Body of pancreas (tissue), 4 donors: ENCODE measurements at regions not wholly inside any gene's neighbourhood (a gene's known extent, or its start where the extent isn't known, plus 50 kb on each side); places are given as distances from the start of the nearest gene placed in this dataset.
A peak's percentile ranks its signal among the peaks of the same experiment; 100 is the strongest.

ENCODE experiments used
- ATAC-seq: fragments of 150-250 bp; one replicate; pipeline ENCODE4 v1.9.1; 2016
- DNase-seq, 4 donors: peaks; one replicate each; pipeline ENCODE4 v3.0.0-alpha.2; 2019
- H3K27ac ChIP-seq, 4 donors: fragments of 200-600 bp; sonication (generic); 1 replicate in 3 of 4; 2 replicates in 1 of 4; pipeline versions ENCODE4 v1.5.1 to v1.6.1; 2016 to 2019; ENCODE audit warnings: mild to moderate bottlenecking in 1 of 4, mixed read lengths in 1 of 4, moderate library complexity in 1 of 4
- H3K27me3 ChIP-seq, 2 donors: fragments of 200-600 bp; sonication (generic); one replicate each; pipeline ENCODE4 v1.6.0; 2016; ENCODE audit warnings: mild to moderate bottlenecking in 1 of 2
- H3K36me3 ChIP-seq, 2 donors: fragments of 200-600 bp; sonication (generic); replicated peaks in 1 of 2; 2 replicates each; pipeline ENCODE4 v1.5.1; 2016; ENCODE audit warnings: low read depth in 2 of 2; ENCODE audit not compliant: insufficient read depth in 1 of 2
- H3K4me1 ChIP-seq: fragments of 200-600 bp; sonication (generic); one replicate; pipeline ENCODE4 v1.6.0; 2016
- H3K4me3 ChIP-seq, 2 donors: fragments of 200-600 bp; sonication (generic); 1 replicate in 1 of 2; 2 replicates in 1 of 2; pipeline ENCODE4 v1.5.1; 2016 to 2019
- H3K9me3 ChIP-seq, 3 donors: fragments of 200-600 bp; sonication (generic); 1 replicate in 2 of 3; 2 replicates in 1 of 3; pipeline ENCODE4 v1.5.1; 2016
- POLR2A ChIP-seq, 3 donors: fragments of 450-650 bp; IDR thresholded peaks; one replicate each; pipeline ENCODE4 v1.6.1; 2016; ENCODE audit warnings: antibody characterized with exemption in 3 of 3, mild to moderate bottlenecking in 2 of 3
- whole genome bisulfite sequencing, 2 donors: methylation state at CpG; one replicate each; pipeline ENCODE4 v1.1.5; 2017; 5-methylcytosine and 5-hydroxymethylcytosine counted together
- intact Hi-C: fragments of 100-400 bp; cut with DNase I; formaldehyde crosslinking; loops from one replicate; pipeline ENCODE4 v1.15.1; 2023
- TF ChIP-seq, protein P1 (sequence below), 7 experiments: fragments of 450-650 bp in 4 of 7; fragments of 200-600 bp in 3 of 7; sonication (generic) in 3 of 7; IDR thresholded peaks; one replicate each; pipeline ENCODE4 v1.5.1; 2016 to 2019; ENCODE audit warnings: antibody characterized with exemption in 7 of 7

DNA sequence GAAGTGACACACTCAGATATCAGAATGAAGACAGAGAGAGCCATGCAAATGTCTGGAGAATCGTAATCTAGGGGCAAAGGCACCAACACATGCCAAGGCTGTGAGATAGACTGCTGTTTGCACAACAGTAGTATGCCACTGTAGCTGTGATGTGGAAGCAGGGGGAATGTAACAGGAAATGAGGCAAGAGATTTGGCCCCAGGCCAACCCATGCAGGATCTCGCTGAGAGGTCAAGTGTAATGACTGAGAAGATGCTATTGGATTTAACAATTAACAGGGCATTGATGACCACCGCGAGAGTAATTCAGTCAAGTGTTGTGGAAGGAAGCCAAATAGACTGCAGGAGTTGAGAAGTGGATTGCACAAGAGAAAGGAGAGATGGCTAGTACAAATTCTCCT is 107.3 kb upstream of the ST6GALNAC5 start:
- Histone ChIP-seq H3K4me3 (no peak overlapping the region), H3K36me3 (no peaks in the 10 kb centered on the region), H3K9me3 (no peaks in the 10 kb centered on the region), H3K4me1 (no peaks in the 10 kb centered on the region), H3K27me3 (no peaks in the 10 kb centered on the region), H3K27ac (no peak overlapping the region)
- TF ChIP-seq POLR2A (IDR thresholded peaks at IDR 0.05) = no peak
- TF ChIP-seq, protein P1, sequence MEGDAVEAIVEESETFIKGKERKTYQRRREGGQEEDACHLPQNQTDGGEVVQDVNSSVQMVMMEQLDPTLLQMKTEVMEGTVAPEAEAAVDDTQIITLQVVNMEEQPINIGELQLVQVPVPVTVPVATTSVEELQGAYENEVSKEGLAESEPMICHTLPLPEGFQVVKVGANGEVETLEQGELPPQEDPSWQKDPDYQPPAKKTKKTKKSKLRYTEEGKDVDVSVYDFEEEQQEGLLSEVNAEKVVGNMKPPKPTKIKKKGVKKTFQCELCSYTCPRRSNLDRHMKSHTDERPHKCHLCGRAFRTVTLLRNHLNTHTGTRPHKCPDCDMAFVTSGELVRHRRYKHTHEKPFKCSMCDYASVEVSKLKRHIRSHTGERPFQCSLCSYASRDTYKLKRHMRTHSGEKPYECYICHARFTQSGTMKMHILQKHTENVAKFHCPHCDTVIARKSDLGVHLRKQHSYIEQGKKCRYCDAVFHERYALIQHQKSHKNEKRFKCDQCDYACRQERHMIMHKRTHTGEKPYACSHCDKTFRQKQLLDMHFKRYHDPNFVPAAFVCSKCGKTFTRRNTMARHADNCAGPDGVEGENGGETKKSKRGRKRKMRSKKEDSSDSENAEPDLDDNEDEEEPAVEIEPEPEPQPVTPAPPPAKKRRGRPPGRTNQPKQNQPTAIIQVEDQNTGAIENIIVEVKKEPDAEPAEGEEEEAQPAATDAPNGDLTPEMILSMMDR (IDR thresholded peaks at IDR 0.05) = no peak
- WGBS, 2 donors = 38 to 40% methylated on average over 4 of the region's 4 CpGs
- intact Hi-C loops = no loop called here
- DNase-seq (peak; percentile 13 to 24 (median 16)), ATAC-seq (no peak)

DNA sequence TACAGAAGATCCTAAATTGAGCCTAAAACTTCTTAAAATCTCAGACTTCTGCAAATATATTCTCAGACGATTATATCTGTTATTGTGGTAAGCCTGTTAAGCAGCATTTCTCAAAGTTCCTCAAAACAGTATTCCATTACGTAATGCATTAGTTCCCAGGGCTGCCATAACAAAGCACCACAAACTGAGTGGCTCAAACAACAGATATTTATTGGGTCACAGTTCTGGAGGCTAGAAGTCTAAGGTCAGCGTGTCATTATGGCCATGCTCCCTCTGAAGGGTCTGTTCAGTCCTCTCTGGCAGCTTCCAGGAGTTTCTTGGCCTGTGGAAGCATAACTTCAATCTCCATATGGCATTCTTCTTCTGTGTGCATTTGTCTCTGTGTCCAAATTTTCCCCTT is 103.5 kb upstream of the ST6GALNAC5 start:
- no peaks in the 10 kb centered on the region for H3K4me1 ChIP-seq
- WGBS, 2 donors = 50 to 55% methylated on average over 3 of the region's 3 CpGs
- DNase-seq (no peak), ATAC-seq (no peak)
- TF ChIP-seq, protein P1 (IDR thresholded peaks at IDR 0.05) = no peak
- TF ChIP-seq POLR2A (IDR thresholded peaks at IDR 0.05) = no peak
- no peaks in the 10 kb centered on the region for H3K36me3 ChIP-seq
- intact Hi-C loops = no loop called here
- no peak overlapping the region for H3K27ac ChIP-seq
- no peak overlapping the region for H3K4me3 ChIP-seq
- H3K27me3 ChIP-seq = no peaks in the 10 kb centered on the region
- no peaks in the 10 kb centered on the region for H3K9me3 ChIP-seq

DNA sequence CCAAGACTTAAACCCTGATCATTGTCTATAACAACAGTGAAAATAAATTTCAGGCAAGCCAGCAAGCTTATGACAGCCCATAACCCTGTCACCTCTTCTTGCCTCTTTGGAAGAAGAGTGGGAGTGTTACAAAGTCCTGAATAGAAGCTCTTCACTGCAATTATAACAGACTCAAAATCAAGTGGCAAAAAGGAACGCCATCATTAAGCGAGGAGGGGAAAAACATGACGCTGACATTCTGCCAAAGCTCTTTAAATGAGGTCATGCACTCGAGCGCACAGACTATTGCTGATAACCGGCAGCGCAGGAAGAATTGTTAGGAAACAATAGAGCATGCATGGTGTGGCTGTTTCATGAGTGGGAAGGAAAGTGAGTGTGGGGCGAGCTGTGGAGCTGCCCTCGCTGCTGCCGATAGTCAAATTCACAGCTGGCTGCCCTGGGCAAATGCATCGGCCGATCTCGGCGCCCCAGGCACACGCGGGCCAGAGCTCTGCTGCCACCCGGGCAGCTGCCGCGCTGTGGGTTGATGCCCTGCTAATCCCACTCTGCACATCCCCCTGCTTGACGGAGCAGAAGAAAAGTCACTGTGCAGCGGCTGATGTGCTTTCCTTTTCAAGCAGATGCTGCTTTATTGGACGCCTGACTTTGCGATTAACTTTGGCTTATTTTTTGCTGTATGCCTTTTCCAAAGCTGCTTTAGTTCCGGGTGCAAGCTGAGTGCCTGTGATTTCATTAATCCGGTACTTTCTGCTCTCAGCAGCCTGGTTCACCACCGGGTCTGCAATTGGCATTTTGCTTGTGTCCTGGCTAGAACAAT is 102.4 kb upstream of the ST6GALNAC5 start:
- intact Hi-C loops = no loop called here
- no peaks in the 10 kb centered on the region for H3K27me3 ChIP-seq
- no peaks in the 10 kb centered on the region for H3K9me3 ChIP-seq
- no peaks in the 10 kb centered on the region for H3K4me1 ChIP-seq
- H3K36me3 ChIP-seq = no peaks in the 10 kb centered on the region
- WGBS, 2 donors = 52 to 71% methylated on average over 26 of the region's 26 CpGs
- ATAC-seq (no peak), DNase-seq (no peak)
- no peak for TF ChIP-seq POLR2A (IDR thresholded peaks at IDR 0.05)
- TF ChIP-seq, protein P1 (IDR thresholded peaks at IDR 0.05) = no peak
- H3K27ac ChIP-seq = no peak overlapping the region
- no peak overlapping the region for H3K4me3 ChIP-seq

DNA sequence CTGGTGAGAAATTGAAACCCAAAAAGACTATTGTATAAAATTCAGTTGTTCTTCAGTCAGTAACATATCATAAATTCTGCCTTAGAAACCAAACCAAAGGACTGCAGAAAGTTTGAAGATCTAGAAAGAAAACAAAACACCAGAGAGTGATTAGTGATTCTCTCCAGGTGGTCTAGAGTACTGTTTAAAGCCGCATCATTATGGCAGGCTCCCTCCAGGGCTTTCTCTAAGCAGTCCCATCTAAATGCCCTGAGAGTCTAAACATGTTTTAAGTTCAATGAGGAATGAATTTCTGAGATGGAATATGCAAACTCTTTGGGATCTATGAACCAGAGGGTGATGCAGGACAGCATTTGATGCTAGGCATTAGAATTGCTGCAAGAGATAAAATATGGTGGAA is 100.9 kb upstream of the ST6GALNAC5 start:
- Histone ChIP-seq H3K36me3 (no peaks in the 10 kb centered on the region), H3K9me3 (no peaks in the 10 kb centered on the region), H3K27me3 (no peaks in the 10 kb centered on the region), H3K4me1 (no peaks in the 10 kb centered on the region), H3K27ac (no peak overlapping the region), H3K4me3 (no peak overlapping the region)
- intact Hi-C loops = no loop called here
- WGBS, 2 donors = 50 to 69% methylated on average over 1 of the region's 1 CpG
- no peak for TF ChIP-seq POLR2A (IDR thresholded peaks at IDR 0.05)
- TF ChIP-seq, protein P1 (IDR thresholded peaks at IDR 0.05) = no peak
- no peak for DNase-seq
- no peak for ATAC-seq

DNA sequence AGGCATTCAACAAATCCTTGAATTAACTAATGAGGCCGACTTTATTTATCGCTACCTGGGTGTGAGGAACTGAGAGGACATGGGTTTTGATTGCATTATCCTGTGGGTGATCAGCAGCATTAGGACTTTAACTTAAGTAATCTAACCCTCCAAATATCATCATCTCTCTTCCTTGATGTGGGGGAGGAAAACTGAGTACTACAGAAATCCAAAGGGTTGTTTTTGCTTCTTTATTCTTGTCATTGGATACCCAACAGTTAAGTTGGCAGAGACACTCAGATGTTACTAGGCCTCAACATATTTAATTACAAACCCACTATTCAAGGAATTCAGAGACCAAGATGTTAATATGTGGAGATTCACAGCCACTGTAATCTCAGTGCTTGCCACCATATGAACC is 97.4 kb upstream of the ST6GALNAC5 start:
- Histone ChIP-seq H3K4me3 (no peak overlapping the region), H3K9me3 (no peaks in the 10 kb centered on the region), H3K4me1 (no peaks in the 10 kb centered on the region), H3K36me3 (no peaks in the 10 kb centered on the region), H3K27ac (no peak overlapping the region), H3K27me3 (no peaks in the 10 kb centered on the region)
- 85 to 88% methylated on average over 2 of the region's 2 CpGs for WGBS, 2 donors
- DNase-seq (no peak), ATAC-seq (no peak)
- intact Hi-C loops = no loop called here
- TF ChIP-seq, protein P1 (IDR thresholded peaks at IDR 0.05) = no peak
- TF ChIP-seq POLR2A (IDR thresholded peaks at IDR 0.05) = no peak
